DMS79 treated with DMSO at 0.1 percent for 48 hours (cell line): ENCODE measurements at regions not wholly inside any gene's neighbourhood (a gene's known extent, or its start where the extent isn't known, plus 50 kb on each side); places are given as distances from the start of the nearest gene placed in this dataset.
"Not testable (repeated sequence)": the region's sequence is repeated elsewhere in the genome, so short reads cannot be mapped to it uniquely, and the experiment has no call there.

ENCODE experiments used
- DNase-seq: peaks from one replicate; lab custom pipeline; 2025; lab: John Stamatoyannopoulos, UW

DNA sequence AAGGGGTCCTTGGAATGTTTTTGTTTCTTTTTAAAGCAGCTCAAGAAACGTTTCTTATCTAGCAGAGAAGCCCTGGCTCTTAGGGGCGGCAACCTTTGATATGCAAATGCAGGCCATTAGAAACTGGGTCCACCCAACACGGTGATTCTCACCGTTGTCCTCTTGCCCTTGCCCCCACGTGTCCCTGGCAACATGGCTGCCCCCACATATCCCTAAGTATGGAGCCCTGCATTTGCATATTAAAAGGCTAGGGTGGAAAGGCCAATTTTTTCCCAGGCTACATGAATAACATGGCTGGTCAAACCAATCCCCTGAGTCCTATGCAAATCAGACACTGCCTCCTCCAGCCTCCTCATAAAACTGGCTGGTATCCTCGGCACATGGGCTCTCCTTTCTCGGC lies 230.1 kb upstream of the SPOPL start:
- no peak for DNase-seq

DNA sequence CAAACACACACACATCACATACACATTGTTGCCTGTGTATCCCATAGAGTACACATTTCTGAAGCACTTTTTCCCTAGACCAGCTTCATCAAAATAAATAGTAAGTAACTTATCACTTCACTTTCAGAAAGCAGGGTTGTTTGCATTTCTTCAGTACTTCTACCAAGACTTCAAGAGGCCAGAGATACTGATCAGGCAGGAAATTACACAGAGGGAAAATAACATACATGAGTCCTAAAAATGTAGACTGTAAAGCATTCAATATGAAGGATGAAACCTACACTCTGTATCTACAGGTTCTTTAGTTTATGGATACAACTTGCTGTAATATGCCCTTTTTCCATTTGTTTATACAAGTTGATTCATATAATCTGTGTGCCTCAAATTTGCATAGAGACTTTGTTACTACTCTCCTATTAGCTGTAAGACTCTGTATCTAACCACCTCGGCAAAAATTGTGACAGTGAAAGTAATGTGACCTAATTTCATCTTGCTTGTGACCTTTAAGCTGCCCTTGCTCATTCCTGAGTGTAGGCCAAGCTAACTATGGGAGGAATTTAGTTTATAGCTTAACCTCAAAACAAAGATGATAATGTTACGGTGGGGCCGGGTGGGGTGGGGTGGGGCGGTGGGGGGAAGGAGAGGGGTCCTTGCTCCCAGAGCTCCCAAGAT lies 228.9 kb upstream of the SPOPL start:
- DNase-seq, result no peak

DNA sequence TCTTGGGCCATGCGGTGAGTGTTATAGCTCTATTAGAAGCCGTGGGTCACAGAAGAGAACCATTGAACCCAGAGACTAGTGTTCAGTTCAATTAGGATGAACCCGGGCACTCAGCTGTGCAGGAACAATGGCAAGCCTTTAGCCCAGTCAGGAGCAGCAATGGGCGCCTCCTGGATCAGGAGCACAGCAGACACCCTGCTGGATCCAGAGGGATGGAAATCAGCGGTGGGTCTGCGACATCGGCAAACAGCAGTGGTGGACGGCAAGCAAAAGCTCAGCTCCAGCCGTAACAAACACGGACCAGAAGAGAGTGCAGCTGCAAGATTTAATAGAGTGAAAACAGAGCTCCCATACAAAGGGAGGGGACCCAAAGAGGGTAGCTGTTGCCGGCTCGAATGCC lies 228.3 kb upstream of the SPOPL start:
- DNase-seq, result not testable (repeated sequence)

DNA sequence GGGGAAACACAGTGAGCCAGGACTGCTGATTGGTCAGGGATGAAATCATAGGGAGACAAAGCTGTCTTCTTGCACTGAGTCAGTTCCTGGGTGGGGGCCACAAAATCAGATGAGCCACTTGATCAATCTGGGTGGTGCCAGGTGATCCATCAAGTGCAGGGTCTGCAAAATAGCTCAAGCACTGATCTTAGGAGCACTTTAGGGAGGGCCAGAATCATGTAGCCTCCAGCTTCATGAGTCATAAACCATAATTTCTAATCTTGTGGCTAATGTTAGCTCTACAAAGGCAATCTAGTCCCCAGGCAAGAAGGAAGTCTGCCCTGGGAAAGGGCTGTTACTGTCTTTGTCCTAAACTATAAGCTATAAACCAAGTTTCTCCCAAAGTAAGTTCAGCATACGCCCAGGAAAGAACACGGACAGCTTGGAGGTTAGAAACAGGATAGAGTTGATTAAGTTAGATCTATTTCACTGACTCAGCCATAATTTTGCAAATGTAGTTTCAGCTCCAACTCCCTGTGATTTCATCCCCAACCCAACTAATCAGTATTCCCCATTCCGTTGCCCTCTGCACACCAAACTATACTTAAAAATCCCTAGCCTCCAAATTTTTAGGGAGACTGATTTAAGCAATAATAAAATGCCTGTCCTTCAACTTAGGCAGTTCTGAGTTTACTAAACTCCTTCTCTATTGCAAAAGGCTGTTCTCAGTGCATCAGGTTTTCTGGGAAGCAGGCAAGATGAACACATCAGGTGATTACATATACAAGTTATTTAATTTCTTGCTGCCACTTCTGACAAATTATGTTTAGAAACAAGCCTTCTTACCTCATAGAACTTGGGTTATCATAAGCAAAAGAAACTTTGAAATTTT lies 226.9 kb upstream of the SPOPL start:
- no peak for DNase-seq

DNA sequence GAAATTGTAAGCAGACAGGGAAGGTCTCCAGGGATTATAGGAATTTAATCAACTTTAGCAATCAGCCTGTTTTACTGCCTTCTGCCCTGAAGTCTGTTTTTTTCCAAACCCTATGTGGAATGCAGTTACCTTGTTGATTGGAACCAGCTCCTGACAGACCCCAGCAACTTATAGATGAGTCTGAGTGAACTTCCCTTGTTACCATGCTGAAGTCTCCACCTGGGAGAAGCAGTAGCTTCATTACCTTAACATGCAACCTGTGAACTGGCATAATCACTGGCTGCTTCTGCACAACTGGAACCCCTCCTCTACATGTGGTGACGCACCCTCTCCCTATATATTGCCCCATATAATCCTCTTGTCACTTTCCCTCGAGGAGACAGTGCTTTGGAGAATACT lies 226.3 kb upstream of the SPOPL start:
- DNase-seq, result no peak

DNA sequence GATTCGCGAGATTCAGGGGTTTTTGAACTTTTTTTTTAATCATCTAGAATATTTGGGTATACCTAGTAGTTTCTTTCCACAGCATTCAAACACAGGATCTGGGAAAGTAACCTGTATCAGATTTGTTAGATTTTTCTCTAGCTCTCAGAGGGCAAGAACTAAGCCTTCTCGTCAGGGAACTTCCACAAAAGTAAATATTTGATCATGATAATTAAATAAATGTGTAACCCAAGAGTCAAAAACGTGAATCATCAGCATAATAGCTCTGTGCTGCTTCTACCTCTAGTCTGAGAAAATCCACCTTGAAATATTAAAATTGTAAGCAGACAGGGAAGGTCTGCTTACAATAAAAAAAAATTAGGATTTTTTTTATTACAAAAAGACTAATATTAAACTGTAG lies 225.7 kb upstream of the SPOPL start:
- DNase-seq, result no peak

DNA sequence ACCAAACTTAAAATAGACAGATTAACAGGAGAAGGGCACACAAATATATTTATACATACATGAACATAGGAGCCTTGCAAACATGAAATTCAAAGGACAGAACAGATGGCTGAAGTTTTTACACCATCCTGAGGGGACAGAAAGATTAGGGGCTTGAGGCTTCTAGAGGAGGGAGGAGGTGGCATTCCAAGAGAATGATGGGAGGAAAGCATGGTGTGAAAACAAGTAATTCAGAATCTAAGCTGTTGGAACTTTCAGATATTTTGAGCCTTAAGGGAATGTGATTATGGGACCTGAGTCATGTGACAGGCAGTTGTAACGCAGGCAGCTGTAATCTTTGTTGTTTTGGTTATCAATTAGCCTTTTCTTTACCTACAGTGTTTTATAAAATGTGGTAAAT lies 225.2 kb upstream of the SPOPL start:
- DNase-seq, result no peak

DNA sequence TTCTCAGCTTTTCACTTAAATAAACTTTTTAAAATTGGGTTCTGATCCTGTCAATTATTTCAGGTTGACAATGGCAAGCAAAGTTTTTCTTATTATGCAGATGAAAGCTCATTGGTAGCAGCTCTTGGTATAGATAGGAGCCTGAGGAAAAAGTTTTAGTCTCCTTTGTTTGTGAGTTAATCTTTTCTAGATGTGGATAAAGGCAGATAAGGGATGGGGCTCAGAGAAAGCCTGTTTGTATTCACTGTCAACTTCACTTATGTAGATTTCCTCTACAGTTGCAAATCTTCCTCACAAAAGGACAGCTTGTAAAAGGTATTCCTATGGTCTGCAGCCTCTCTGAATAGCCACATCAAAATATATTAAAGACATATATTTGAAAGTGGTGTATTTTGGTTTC lies 224.5 kb upstream of the SPOPL start:
- no peak for DNase-seq

DNA sequence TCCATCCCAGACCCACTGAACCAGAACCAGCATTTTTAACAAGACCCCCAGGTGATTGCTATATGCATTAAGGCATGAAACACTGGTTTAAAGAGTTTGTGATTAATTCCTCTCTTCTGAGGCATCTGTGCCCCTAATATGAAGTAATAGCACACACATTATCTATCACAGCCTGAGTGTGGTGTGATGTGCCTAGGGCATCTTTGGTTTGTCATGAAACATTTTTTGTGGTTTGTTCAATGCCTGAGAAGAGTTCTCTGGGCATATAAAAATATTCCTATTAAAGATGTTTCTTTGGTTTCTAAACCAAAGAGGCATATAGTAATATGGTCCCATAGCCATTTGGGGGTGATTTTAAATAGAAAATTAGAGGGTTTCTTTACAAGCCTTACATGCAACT lies 221.7 kb upstream of the SPOPL start:
- DNase-seq, result no peak

DNA sequence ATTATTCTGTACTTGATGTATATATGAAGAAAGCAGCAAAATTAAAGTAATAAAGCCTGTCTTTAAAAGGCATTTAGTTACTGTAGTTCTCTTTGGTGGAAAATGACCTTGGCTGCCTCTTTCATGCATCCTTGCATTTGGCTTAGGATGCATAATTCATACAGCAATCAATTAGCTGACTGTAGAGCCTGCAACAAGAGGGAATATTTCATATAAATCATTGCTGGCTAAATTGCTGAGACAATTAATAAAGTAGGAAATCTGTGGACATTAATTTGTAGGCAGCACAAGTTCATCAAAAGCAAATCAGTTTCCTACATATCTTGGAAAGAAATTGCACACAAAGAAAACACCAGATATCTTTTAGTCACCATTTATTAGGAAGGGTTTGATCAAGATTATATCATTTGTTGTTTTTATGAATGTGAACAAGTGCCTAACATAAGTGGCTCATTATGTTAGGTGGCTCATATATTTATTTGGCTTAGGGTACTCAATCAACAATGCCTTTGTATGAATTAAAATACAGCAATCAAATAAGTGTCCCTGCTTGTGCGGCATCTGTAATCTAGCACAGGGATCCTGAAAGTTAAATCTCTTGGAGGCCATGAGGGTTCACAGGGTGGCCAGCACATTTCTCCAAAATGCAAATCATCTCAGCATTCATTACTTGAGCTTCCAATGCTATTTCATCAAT lies 220.4 kb upstream of the SPOPL start:
- peak; percentile 26 for DNase-seq

DNA sequence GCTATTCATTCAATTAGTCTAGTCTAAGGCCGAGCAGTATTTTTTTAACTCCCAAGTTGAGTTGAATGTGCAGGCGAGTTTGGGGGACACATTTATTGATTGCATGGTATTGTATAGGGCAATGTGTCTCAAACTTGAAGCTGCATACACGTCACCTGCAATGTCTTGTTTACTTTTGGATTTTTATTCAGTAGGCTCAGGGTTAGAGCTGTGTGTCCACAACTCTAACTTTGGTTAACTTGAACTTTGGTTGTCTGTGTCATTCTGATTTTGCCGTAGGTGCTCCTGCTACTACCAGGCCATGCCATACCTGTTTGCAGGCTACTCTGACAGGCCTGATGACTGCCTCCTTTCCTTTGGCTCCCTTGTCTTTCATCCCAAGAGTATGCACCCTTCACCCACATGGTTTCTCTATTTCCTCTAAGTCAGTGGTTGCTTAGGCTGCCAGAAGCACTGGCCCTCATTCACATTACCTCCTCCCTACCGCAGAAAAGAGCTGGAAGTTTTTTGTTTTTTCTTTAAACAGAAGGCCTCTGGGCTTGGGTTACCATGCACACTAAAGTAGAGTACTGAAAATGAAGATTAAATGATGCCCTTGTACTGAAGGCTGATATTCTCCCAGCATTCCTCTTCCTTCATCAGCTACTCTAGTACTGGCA lies 219.4 kb upstream of the SPOPL start:
- DNase-seq, result no peak

DNA sequence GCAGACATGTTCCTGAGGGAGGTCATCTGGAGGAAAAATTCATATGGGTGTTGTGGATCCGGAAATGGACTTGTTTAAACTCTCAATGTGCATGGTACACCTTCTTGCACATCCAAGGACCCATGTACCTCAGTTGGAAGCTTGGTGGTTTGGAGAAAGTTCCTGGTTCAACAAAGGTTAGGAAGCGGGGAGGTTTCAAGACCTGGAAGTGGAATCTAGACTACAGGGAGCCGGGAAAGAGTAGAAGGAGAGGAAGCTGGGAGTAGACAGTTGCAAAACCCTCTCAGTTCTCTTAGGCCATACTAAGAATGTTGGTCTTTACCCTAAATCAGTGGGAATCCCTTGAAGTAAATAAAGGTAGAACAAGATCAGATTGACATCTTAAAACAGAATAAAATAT lies 209.8 kb upstream of the SPOPL start:
- DNase-seq, result no peak

DNA sequence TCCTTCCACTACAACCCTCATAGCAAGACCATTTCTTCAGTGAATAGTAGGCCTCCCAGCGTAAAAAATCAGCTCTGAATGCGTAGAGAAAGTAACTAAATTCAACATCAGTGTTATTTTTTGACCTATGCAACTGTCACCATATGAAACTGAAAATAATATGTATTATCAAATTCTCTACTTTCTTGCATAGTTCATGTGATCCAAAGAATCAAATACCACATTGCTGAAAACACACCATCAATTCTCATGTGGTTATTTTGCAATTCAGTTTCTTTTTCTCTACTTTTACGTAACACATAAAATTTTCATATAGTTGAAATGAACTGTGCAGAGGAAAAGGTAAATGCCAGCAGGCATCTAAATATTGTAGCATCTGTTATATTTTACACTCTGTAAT lies 208.5 kb upstream of the SPOPL start:
- DNase-seq, result no peak

DNA sequence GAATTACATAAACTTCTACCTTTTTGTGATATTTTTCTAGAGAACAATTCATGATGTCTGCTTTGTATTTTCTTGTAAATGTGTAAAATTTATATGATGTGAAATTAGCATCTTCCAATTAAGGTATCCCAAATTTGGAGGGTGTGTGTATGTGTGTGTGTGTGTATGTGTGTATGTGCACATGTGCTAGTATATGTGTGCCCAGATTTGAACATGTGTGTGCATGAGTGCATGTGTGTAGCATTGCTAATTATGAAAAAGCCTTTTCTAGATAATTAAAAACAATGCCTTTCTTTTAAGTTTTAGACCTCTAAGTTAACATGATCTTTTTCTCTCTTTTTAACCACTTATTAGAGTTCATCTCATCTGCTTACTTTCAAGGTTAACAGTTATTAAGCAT lies 208.0 kb upstream of the SPOPL start:
- no peak for DNase-seq

DNA sequence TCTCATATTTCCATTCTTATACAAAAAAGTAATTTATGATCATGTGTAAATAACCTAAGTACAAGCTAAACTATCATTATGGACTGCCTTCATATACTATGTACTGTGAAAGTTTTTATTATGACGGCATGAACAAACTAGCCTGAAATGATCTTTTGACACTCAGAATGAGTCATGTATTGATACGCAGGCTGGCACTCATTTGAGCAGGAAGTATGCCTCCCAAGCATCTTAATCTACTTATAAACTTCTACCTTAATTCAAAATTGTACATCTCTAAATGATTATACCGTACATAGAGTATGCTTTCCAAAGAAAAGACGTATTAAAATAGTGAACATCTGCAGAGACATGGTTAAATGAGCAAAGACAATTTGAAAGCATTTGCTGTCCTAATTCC lies 207.1 kb upstream of the SPOPL start:
- DNase-seq, result no peak

DNA sequence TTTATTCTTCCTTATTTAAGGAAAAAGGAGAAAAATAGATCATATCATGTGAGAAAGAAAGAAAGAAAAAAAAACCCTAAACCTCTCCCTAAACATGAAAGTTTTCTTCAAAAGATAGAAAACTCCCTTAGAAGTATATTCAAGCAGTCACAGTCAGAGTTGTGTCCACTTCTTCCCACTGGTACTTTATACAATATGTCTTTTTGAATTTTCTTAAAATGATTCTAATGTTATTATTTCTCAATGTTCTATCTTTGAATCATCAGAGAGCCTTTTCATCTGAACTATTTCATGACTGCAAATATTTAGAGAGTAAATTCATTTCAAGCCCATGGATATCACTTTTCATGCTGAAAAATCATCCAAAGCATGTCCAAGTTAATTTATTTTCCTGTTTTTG lies 205.2 kb upstream of the SPOPL start:
- no peak for DNase-seq

DNA sequence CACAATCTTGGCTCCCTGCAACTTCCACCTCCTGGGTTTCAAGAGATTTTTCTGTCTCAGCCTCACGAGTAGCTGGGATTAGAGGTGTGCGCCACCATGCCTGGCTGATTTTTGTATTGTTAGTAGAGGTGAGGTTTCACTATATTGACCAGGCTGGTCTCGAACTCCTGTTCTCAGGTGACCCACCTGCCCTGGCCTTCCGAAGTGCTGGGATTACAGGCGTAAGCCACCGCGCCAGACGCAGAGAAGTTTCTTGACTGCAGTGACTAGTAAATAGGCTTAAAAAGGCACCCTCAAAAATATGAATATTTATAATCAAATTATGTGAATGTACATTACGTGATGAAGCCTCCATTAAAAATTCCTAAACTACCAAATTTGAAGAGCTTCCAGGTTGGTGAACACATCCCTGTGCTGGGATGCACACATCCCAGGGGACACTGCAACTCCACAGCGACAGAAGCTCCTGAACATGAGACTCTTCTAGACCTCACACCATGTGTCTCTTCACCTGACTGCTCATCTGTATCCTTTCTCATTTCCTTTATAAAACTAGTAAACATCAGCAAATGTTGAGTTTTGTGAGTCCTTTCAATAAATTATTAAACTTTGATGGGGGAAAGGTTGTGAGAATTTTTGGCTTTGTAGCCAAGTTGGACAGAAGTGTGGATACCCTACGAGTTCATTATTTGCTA lies 203.3 kb upstream of the SPOPL start:
- no peak for DNase-seq

DNA sequence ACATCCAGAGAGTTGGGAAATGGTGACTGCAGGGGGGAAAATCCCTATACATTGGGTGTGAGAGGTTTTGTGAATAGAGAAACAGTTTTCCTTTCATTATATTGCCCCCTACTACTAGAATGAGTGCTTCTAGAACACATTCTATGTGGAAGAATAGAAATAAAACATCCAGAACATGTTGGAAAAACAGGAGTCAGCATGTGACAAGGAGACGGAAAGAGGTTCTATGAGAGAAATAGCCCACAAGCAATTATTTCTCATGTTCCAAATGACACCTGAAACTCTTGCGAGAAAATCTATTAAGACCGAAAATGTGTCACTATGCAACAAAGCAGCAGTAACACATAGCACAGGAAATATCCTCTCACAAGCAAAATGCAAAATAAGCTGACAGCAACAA lies 202.7 kb upstream of the SPOPL start:
- no peak for DNase-seq

DNA sequence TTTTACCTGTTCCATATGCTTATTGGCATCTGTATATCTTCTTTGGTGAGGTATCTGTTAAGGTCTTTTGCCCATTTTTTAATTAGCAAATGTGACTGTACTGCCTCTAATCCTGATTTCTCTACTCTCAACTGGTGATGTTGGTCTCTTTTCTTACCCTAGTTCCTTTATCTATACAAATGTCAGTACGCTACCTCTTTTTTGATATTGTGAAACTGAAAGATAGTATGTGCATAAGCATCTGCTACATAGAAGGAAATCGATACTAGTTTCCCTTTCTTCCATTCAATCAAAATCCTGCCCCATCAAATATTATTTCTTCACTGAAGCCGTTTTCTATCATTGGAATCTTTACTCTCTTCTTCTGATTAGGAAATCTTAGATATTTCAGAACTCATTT lies 194.9 kb upstream of the SPOPL start:
- no peak for DNase-seq

DNA sequence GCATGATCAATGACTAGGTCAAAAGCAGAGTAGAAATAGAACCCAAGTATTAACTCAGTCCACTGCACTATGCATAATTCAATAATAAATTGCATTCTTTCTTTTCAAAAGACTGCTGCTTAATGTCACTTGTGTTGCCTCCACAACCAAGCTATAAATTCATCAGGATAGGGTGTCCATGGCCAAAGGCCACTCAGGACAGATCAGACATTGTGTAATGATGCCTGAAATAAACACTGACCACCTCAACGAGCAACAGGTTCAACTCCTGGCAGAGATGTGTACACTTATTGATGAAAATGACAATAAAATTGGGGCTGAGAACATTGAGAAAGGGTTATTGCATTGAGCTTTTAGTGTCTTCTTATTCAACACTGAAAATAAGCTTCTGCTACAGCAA lies 194.5 kb upstream of the SPOPL start:
- no peak for DNase-seq

DNA sequence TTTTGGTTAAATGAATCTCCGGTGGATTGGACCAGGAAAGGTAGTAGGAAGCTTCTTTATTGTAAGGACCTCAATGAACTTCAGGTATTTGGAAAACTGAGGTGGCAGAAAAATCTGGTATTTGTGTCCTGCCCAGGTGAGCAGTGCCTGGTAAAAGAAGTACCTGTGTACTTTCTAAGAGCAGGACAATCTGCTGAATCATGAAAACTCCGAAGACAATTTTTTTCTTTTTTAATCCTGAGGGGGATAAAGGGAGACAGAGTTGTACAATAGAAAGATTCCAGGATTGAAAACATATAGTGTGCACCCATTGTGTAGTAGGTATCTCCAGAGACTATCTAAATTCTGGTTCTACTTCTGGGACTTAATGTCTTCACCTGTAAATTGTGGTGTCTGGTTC lies 191.8 kb upstream of the SPOPL start:
- no peak for DNase-seq

DNA sequence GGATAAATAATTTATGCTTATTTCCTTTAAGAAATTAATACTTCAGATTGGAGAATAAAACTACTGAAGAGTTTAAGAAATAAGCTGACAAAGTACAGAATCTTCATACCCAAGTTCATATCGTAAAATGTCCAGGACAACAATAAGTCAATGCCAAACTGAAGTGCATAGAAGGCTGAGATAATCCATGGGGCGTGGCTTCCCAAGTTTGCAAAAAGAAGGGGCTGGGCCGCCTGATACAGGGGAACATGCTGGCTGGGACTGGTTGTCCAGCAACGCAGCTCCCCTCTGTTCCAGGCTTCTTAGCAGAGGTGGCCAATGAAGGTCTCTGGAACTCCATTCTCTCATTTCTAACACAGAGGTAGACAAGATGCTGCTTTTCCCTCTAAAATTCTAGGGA lies 189.5 kb upstream of the SPOPL start:
- no peak for DNase-seq
